ENCODE measurements at regions not wholly inside any gene's neighbourhood (a gene's known extent, or its start where the extent isn't known, plus 50 kb on each side); places are given as distances from the start of the nearest gene placed in this dataset.
"Not testable (repeated sequence)": the region's sequence is repeated elsewhere in the genome, so short reads cannot be mapped to it uniquely, and the experiment has no call there.

DNA sequence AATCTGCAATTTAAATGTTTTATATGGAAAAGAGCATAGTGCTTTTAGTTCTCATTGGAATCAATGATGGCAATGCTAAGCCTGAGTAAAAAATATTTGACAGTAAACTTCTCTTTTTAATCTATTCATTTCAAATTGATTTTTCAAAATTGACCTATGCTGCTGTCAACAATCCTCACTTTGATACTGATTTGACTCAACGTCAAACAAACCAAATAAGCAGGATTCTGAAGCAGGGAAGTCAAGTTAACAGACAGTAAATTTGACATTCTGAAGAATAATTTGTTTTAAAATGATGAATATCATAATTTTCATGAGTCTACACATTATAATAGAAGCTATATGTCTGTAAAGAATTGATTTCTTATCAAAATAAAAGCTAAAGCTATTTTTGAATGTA, 1053.1 kb downstream of the DIPK2A start:
- Mint-ChIP-seq H3K4me1 (ENCODE audit: low read depth, unreplicated experiment) (no peaks in the 10 kb centered on the region), H3K4me3 (ENCODE audit: unreplicated experiment) (no peak overlapping the region), H3K36me3 (ENCODE audit: low read depth, unreplicated experiment) (no peaks in the 10 kb centered on the region), H3K27ac (ENCODE audit: unreplicated experiment) (no peak overlapping the region), H3K9me3 (ENCODE audit: unreplicated experiment) (peaks cover 2% of the 10 kb centered on the region), H3K27me3 (ENCODE audit: low read depth, unreplicated experiment) (no peaks in the 10 kb centered on the region)
- no peaks in the 10 kb centered on the region for H3K36me3 ChIP-seq (ENCODE audit: insufficient read depth, low read length)
- no peak for TF ChIP-seq EZH2 (IDR thresholded peaks at IDR 0.05; ENCODE audit: insufficient read depth, low read length)
- TF ChIP-seq, protein P1, sequence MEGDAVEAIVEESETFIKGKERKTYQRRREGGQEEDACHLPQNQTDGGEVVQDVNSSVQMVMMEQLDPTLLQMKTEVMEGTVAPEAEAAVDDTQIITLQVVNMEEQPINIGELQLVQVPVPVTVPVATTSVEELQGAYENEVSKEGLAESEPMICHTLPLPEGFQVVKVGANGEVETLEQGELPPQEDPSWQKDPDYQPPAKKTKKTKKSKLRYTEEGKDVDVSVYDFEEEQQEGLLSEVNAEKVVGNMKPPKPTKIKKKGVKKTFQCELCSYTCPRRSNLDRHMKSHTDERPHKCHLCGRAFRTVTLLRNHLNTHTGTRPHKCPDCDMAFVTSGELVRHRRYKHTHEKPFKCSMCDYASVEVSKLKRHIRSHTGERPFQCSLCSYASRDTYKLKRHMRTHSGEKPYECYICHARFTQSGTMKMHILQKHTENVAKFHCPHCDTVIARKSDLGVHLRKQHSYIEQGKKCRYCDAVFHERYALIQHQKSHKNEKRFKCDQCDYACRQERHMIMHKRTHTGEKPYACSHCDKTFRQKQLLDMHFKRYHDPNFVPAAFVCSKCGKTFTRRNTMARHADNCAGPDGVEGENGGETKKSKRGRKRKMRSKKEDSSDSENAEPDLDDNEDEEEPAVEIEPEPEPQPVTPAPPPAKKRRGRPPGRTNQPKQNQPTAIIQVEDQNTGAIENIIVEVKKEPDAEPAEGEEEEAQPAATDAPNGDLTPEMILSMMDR (IDR thresholded peaks at IDR 0.05; ENCODE audit: insufficient read depth, low read depth, low read length): no peak
- H3K27ac ChIP-seq (ENCODE audit: low read depth, low read length): no peak overlapping the region
- no peaks in the 10 kb centered on the region for H3K79me2 ChIP-seq (ENCODE audit: insufficient read depth, low read length)
- FAIRE-seq (no peak), DNase-seq (ENCODE audit: low read depth) (no peak)
- H3K4me2 ChIP-seq (ENCODE audit: low read length): no peak overlapping the region
- no peaks in the 10 kb centered on the region for H3K4me1 ChIP-seq (ENCODE audit: insufficient read depth, low read length)
- H3K4me3 ChIP-seq (ENCODE audit: insufficient read depth, low read depth, low read length): no peak overlapping the region
- H2AFZ ChIP-seq (ENCODE audit: low read depth, low read length): no peak overlapping the region
- H3K9ac ChIP-seq (ENCODE audit: low read length): no peak overlapping the region
- H3K9me3 ChIP-seq (ENCODE audit: insufficient read depth, low read depth, low read length): no peaks in the 10 kb centered on the region
- no peaks in the 10 kb centered on the region for H4K20me1 ChIP-seq (ENCODE audit: insufficient read depth, low read length)
- H3K27me3 ChIP-seq (ENCODE audit: insufficient read depth, low read length): no peaks in the 10 kb centered on the region

DNA sequence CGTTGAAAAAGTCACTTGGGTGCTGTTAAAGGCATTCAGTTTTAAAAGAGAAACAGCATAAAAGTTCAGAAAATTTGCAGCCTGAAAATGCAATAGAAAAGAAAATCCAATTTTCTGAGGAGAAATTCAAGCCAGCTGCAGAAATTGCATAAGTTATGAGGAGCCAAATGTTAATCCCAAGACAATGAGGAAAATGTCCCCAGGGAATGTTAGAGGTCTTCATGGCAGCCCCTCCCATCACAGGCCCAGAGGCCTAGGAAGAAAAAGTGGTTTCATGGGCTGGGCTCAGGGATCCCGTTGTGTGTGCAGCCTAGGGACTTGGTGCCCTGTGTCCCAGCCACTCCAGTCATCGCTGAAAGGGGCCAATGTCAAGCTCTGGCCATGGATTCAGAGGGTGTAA, 1055.6 kb downstream of the DIPK2A start:
- H3K4me3 Mint-ChIP-seq (ENCODE audit: unreplicated experiment); H3K9me3 ChIP-seq (ENCODE audit: insufficient read depth, low read depth, low read length); H3K36me3 ChIP-seq (ENCODE audit: insufficient read depth, low read length); H4K20me1 ChIP-seq (ENCODE audit: insufficient read depth, low read length); H3K4me1 Mint-ChIP-seq (ENCODE audit: low read depth, unreplicated experiment); DNase-seq (ENCODE audit: low read depth); H3K27me3 ChIP-seq (ENCODE audit: insufficient read depth, low read length); H3K79me2 ChIP-seq (ENCODE audit: insufficient read depth, low read length); H3K4me1 ChIP-seq (ENCODE audit: insufficient read depth, low read length); FAIRE-seq; H3K9me3 Mint-ChIP-seq (ENCODE audit: unreplicated experiment); H2AFZ ChIP-seq (ENCODE audit: low read depth, low read length); H3K36me3 Mint-ChIP-seq (ENCODE audit: low read depth, unreplicated experiment); H3K27me3 Mint-ChIP-seq (ENCODE audit: low read depth, unreplicated experiment); H3K4me3 ChIP-seq (ENCODE audit: insufficient read depth, low read depth, low read length); H3K27ac ChIP-seq (ENCODE audit: low read depth, low read length); H3K4me2 ChIP-seq (ENCODE audit: low read length); H3K27ac Mint-ChIP-seq (ENCODE audit: unreplicated experiment); H3K9ac ChIP-seq (ENCODE audit: low read length): not testable (repeated sequence)

DNA sequence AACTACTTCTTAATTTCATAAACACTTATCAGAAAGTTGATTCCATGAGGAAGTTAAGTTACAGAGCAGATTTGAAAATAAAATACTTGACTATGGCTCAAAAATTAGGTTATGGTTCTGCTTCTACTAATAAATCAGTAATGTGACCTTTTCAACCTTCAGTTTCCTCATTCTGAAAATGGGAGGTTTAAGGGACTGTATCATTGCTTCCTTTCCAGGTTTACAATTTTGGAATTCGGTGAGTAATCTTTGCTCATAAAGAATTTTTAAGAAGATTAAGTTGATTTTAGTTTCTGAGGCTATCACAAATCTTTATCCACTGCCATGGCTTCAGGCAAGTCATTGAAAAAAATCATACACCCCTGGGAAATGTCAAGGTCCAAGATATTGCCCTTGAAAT, 1061.2 kb downstream of the DIPK2A start:
- DNase-seq (ENCODE audit: low read depth): no peak
- FAIRE-seq: no peak
- Histone ChIP-seq H3K36me3 (ENCODE audit: insufficient read depth, low read length) (no peaks in the 10 kb centered on the region), H3K4me3 (ENCODE audit: insufficient read depth, low read depth, low read length) (no peak overlapping the region), H3K27ac (ENCODE audit: low read depth, low read length) (no peak overlapping the region), H3K9me3 (ENCODE audit: insufficient read depth, low read depth, low read length) (no peaks in the 10 kb centered on the region), H3K9ac (ENCODE audit: low read length) (no peak overlapping the region), H3K79me2 (ENCODE audit: insufficient read depth, low read length) (no peaks in the 10 kb centered on the region), H4K20me1 (ENCODE audit: insufficient read depth, low read length) (no peaks in the 10 kb centered on the region), H3K27me3 (ENCODE audit: insufficient read depth, low read length) (no peaks in the 10 kb centered on the region), H3K4me1 (ENCODE audit: insufficient read depth, low read length) (no peaks in the 10 kb centered on the region), H2AFZ (ENCODE audit: low read depth, low read length) (no peak overlapping the region), H3K4me2 (ENCODE audit: low read length) (no peak overlapping the region)
- H3K4me3 Mint-ChIP-seq (ENCODE audit: unreplicated experiment): no peak overlapping the region
- no peaks in the 10 kb centered on the region for H3K36me3 Mint-ChIP-seq (ENCODE audit: low read depth, unreplicated experiment)
- no peak overlapping the region for H3K27ac Mint-ChIP-seq (ENCODE audit: unreplicated experiment)
- TF ChIP-seq, protein P1 (IDR thresholded peaks at IDR 0.05; ENCODE audit: insufficient read depth, low read depth, low read length): no peak
- no peak for TF ChIP-seq EZH2 (IDR thresholded peaks at IDR 0.05; ENCODE audit: insufficient read depth, low read length)
- no peaks in the 10 kb centered on the region for H3K4me1 Mint-ChIP-seq (ENCODE audit: low read depth, unreplicated experiment)
- H3K9me3 Mint-ChIP-seq (ENCODE audit: unreplicated experiment): peaks cover 2% of the 10 kb centered on the region
- no peaks in the 10 kb centered on the region for H3K27me3 Mint-ChIP-seq (ENCODE audit: low read depth, unreplicated experiment)

Data from astrocyte (in vitro differentiated cells and primary cell).